Natural killer cell (primary cell): ENCODE measurements at regions not wholly inside any gene's neighbourhood (a gene's known extent, or its start where the extent isn't known, plus 50 kb on each side); places are given as distances from the start of the nearest gene placed in this dataset.
"Not testable (repeated sequence)": the region's sequence is repeated elsewhere in the genome, so short reads cannot be mapped to it uniquely, and the experiment has no call there.

Experiments used
- ATAC-seq, 3 donors: fragments of 150-1000 bp in 2 of 3; fragments of 200-7000 bp in 1 of 3; cut with Tn5 transposase; 1 replicate in 1 of 3; 2 replicates in 2 of 3; pipeline ENCODE4 v1.10.0; 2021; ENCODE audit warnings: mild to moderate bottlenecking in 2 of 3, moderate library complexity in 2 of 3
- DNase-seq, 2 donors: peaks; one replicate each; pipeline versions ENCODE4 v3.0.0 to v3.0.0-alpha.2; 2013 to 2021; ENCODE audit warnings: mixed read lengths in 1 of 2
- H3K27ac ChIP-seq: one replicate; pipeline ENCODE4 v1.5.1; 2013; ENCODE audit warnings: mild to moderate bottlenecking, low read length
- H3K27me3 ChIP-seq: one replicate; pipeline ENCODE4 v1.6.1; 2013; ENCODE audit warnings: low read length; ENCODE audit not compliant: control insufficient read depth, insufficient read depth
- H3K36me3 ChIP-seq: one replicate; pipeline ENCODE4 v1.6.1; 2013; ENCODE audit warnings: low read length; ENCODE audit not compliant: control insufficient read depth, insufficient read depth
- H3K4me1 ChIP-seq: one replicate; pipeline ENCODE4 v1.6.1; 2013; ENCODE audit warnings: low read length; ENCODE audit not compliant: control insufficient read depth, insufficient read depth
- H3K4me3 ChIP-seq: one replicate; pipeline ENCODE4 v1.5.1; 2013; ENCODE audit warnings: low read length
- H3K9me3 ChIP-seq: one replicate; pipeline ENCODE4 v1.6.1; 2013; ENCODE audit warnings: low read length; ENCODE audit not compliant: control insufficient read depth, insufficient read depth
- H3K27ac Mint-ChIP-seq, 2 donors: one replicate each; pipeline ENCODE4 v1.8.0; 2022; ENCODE audit warnings: mild to moderate bottlenecking in 2 of 2, mixed read lengths in 2 of 2, moderate library complexity in 1 of 2
- H3K27me3 Mint-ChIP-seq, 2 donors: one replicate each; pipeline ENCODE4 v1.8.0; 2022; ENCODE audit warnings: low read depth in 2 of 2, mixed read lengths in 2 of 2
- H3K36me3 Mint-ChIP-seq: one replicate; pipeline ENCODE4 v1.8.0; 2022; ENCODE audit warnings: mixed read lengths
- H3K4me1 Mint-ChIP-seq, 2 donors: one replicate each; pipeline ENCODE4 v1.8.0; 2022; ENCODE audit warnings: mixed read lengths in 2 of 2
- H3K4me3 Mint-ChIP-seq: one replicate; pipeline ENCODE4 v1.8.0; 2022; ENCODE audit warnings: mild to moderate bottlenecking, moderate library complexity, mixed read lengths
- H3K9me3 Mint-ChIP-seq, 2 donors: one replicate each; pipeline ENCODE4 v1.8.0; 2022; ENCODE audit warnings: mixed read lengths in 2 of 2
- WGBS: methylation state at CpG from one replicate; pipeline ENCODE4 v1.1.7; 2013; ENCODE audit warnings: missing lambda C conversion rate; ENCODE audit not compliant: insufficient coverage; 5-methylcytosine and 5-hydroxymethylcytosine counted together
- intact Hi-C: fragments of 100-400 bp; cut with micrococcal nuclease; formaldehyde crosslinking; loops from one replicate; pipeline ENCODE4 v1.14.2; 2022
- TF ChIP-seq, protein P1 (sequence below): fragments of 200-600 bp; IDR thresholded peaks from one replicate; pipeline ENCODE4 v1.8.0; 2022; ENCODE audit warnings: antibody characterized with exemption

DNA sequence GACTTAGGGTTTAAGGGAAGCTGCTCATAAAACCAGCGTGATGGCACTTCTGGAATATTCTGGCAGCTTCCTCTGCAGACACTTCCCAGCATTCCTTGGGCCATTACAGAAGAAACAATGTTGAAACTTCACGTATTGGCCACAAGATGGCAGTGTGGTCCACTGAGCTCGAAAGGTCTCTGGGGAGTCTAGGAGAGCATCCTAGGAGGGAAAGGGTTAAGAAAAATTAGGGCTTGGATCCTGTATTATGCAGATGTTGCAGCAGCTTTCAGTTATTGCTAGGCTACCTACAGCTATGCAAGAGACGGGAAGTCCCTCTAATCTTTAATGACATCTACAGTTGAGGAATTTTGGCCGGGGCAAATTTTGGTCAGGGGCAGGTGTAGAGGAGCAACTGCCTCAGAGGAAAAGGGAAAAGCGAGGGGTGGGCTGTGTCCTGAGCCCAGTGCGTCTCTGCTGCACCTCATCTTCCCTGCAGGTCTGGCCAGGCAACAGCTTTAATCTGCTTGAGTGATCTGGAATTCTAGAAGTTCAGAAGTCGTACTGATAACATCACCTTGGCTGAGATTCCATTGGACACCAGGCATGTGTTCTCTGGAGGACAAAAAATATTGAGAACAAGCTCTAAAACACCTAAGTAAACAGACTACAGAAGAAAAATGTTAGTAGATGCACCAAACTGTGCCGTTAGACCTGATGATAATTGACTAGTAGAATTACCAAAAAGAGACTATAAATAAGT lies 220.8 kb upstream of the PRSS58 start:
- ATAC-seq (peak; percentile 65 to 77 (median 72)), DNase-seq (peak in 1 of 2 donors; percentile 74)
- Mint-ChIP-seq H3K9me3 (no peaks in the 10 kb centered on the region), H3K36me3 (no peaks in the 10 kb centered on the region), H3K27ac (no peak overlapping the region), H3K27me3 (peaks cover 4 to 8% of the 10 kb centered on the region in 2 donors), H3K4me1 (peaks cover 28% of the 10 kb centered on the region in 2 donors), H3K4me3 (no peak overlapping the region)
- no peaks in the 10 kb centered on the region for H3K9me3 ChIP-seq
- TF ChIP-seq, protein P1, sequence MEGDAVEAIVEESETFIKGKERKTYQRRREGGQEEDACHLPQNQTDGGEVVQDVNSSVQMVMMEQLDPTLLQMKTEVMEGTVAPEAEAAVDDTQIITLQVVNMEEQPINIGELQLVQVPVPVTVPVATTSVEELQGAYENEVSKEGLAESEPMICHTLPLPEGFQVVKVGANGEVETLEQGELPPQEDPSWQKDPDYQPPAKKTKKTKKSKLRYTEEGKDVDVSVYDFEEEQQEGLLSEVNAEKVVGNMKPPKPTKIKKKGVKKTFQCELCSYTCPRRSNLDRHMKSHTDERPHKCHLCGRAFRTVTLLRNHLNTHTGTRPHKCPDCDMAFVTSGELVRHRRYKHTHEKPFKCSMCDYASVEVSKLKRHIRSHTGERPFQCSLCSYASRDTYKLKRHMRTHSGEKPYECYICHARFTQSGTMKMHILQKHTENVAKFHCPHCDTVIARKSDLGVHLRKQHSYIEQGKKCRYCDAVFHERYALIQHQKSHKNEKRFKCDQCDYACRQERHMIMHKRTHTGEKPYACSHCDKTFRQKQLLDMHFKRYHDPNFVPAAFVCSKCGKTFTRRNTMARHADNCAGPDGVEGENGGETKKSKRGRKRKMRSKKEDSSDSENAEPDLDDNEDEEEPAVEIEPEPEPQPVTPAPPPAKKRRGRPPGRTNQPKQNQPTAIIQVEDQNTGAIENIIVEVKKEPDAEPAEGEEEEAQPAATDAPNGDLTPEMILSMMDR, result peak; percentile 56
- no peak overlapping the region for H3K27ac ChIP-seq
- intact Hi-C loops, result no loop called here
- peaks cover 8% of the 10 kb centered on the region for H3K4me1 ChIP-seq
- H3K36me3 ChIP-seq, result no peaks in the 10 kb centered on the region
- no peaks in the 10 kb centered on the region for H3K27me3 ChIP-seq
- 25% methylated on average over 8 of the region's 9 CpGs for WGBS
- no peak overlapping the region for H3K4me3 ChIP-seq

DNA sequence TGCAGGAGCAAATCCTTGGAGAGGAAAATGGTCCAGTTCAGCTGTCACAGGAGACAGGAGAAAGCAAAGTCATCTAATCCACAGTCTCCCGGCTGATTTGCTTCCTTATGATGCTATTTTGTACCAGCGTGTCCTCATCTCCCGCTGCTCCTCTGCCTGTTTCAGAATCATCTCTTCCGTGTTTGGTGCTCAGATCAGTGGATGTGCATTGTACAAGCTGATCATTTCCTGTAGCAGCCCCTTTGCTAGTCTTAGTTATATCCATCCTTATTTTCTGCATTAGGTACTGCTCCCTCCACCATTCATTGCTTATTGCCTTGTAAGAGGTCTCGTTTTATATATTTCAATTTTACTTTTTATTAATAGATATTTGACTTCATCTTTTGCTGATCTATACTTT lies 219.9 kb upstream of the PRSS58 start:
- H3K36me3 ChIP-seq, H3K27me3 Mint-ChIP-seq, H3K27me3 ChIP-seq, H3K4me3 ChIP-seq, H3K36me3 Mint-ChIP-seq, H3K9me3 Mint-ChIP-seq, H3K27ac ChIP-seq, H3K4me3 Mint-ChIP-seq, ATAC-seq, H3K9me3 ChIP-seq, H3K4me1 ChIP-seq, intact Hi-C loops, DNase-seq, H3K27ac Mint-ChIP-seq: not testable (repeated sequence)
- WGBS, result 61% methylated on average over 4 of the region's 5 CpGs
- H3K4me1 Mint-ChIP-seq, result peaks cover 20 to 22% of the 10 kb centered on the region in 2 donors

DNA sequence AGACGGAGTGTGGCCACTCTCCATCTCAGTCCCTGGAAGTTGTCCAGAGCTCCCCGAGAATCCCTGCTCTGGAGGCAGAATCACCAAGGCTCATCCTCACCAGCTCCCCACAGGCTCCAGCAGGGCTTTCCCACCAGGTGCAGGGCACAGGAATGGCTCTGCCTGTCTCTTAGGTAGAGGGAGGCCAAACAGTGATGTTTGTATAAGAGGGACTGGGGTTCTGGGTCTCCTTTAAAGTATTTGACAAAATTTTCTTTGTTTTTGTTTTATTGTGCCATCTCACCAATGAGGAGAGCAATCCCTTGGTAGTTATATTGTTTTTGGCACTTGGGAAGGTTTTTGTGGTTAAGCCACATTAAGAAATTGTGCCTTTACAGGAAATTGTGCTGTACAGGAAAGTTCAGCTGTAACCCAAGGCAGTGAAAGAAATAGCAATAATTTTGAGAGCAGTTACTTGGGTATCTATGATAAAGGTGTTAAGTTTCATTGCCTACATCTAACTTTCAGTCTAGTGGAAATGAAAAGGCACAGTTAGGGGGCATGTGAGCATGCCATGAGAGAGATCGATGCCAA lies 219.3 kb upstream of the PRSS58 start:
- ATAC-seq (no peak), DNase-seq (peak in 1 of 2 donors; percentile 35)
- Histone ChIP-seq H3K27ac (no peak overlapping the region), H3K9me3 (no peaks in the 10 kb centered on the region), H3K4me3 (no peak overlapping the region), H3K27me3 (no peaks in the 10 kb centered on the region), H3K36me3 (no peaks in the 10 kb centered on the region), H3K4me1 (peaks cover 8% of the 10 kb centered on the region)
- Mint-ChIP-seq H3K36me3 (no peaks in the 10 kb centered on the region), H3K27me3 (peaks cover 4 to 8% of the 10 kb centered on the region in 2 donors), H3K9me3 (no peaks in the 10 kb centered on the region), H3K27ac (no peak overlapping the region), H3K4me3 (no peak overlapping the region), H3K4me1 (peaks cover 16 to 19% of the 10 kb centered on the region in 2 donors)
- intact Hi-C loops, result no loop called here
- WGBS, result 38% methylated on average over 3 of the region's 3 CpGs
- TF ChIP-seq, protein P1, result no peak

DNA sequence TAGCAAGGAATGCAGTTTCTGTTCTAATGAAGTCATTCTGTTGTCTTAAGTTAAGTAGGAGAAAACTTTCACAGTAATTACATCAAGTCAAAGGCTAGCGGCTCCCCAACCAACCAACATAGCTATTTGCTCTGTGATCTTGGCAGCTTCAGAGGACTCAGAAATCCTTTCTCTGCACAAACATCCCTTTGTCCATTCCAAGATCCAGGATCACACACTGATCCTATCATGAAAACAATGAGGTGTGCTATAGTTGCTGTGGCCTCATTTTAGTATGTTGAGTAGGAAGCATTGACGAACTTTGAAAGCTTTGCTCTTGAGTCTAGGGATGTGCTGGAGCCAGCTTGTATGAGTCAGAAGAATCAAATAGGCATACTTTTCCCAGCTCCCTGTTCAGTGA lies 218.2 kb upstream of the PRSS58 start:
- Histone ChIP-seq H3K36me3 (no peaks in the 10 kb centered on the region), H3K4me3 (no peak overlapping the region), H3K27me3 (no peaks in the 10 kb centered on the region), H3K9me3 (no peaks in the 10 kb centered on the region), H3K27ac (no peak overlapping the region), H3K4me1 (peaks cover 8% of the 10 kb centered on the region)
- Mint-ChIP-seq H3K9me3 (no peaks in the 10 kb centered on the region), H3K27ac (no peak overlapping the region), H3K4me3 (no peak overlapping the region), H3K4me1 (peaks cover 16 to 19% of the 10 kb centered on the region in 2 donors), H3K27me3 (peaks cover 4 to 8% of the 10 kb centered on the region in 2 donors), H3K36me3 (no peaks in the 10 kb centered on the region)
- ATAC-seq (no peak), DNase-seq (no peak)
- TF ChIP-seq, protein P1, result no peak
- intact Hi-C loops, result no loop called here
- 95% methylated on average over 2 of the region's 2 CpGs for WGBS
